Stomach (tissue), 4 donors: ENCODE measurements at regions not wholly inside any gene's neighbourhood (a gene's known extent, or its start where the extent isn't known, plus 50 kb on each side); places are given as distances from the start of the nearest gene placed in this dataset.

Experiments used
- CTCF ChIP-seq, 7 experiments: fragments of 450-650 bp in 4 of 7; fragments of 200-600 bp in 3 of 7; sonication (generic) in 3 of 7; IDR thresholded peaks; one replicate each; pipeline ENCODE4 v1.5.1; 2016 to 2019; ENCODE audit warnings: antibody characterized with exemption in 7 of 7, control low read depth in 2 of 7, mild to moderate bottlenecking in 1 of 7
- EP300 ChIP-seq: sonication (generic); formaldehyde crosslinking; IDR thresholded peaks from one replicate; pipeline ENCODE4 v1.6.1; 2017; ENCODE audit warnings: antibody characterized with exemption
- POLR2A ChIP-seq, 4 donors: fragments of 450-650 bp; IDR thresholded peaks; one replicate each; pipeline ENCODE4 v1.6.1; 2016; ENCODE audit warnings: antibody characterized with exemption in 4 of 4, control low read depth in 2 of 4, mild to moderate bottlenecking in 1 of 4, moderate library complexity in 1 of 4
- POLR2AphosphoS5 ChIP-seq, 3 donors: sonication (generic); formaldehyde crosslinking; IDR thresholded peaks; one replicate each; pipeline ENCODE4 v1.6.1; 2016; ENCODE audit warnings: antibody characterized with exemption in 3 of 3

GRCh38 chr3:146306656-146307455 is 56.0 kb upstream of the PLSCR4 start:
- TF ChIP-seq EP300 = no peak
- TF ChIP-seq CTCF (IDR thresholded peaks at IDR 0.05) = no peak
- no peak for TF ChIP-seq POLR2A (IDR thresholded peaks at IDR 0.05)
- TF ChIP-seq POLR2AphosphoS5 (IDR thresholded peaks at IDR 0.05) = no peak
